IMR-90 (cell line): ENCODE measurements at regions not wholly inside any gene's neighbourhood (a gene's known extent, or its start where the extent isn't known, plus 50 kb on each side); places are given as distances from the start of the nearest gene placed in this dataset.

Experiments used
- ATAC-seq: fragments of 200-7000 bp; cut with Tn5 transposase; 2 replicates; pipeline ENCODE4 v1.9.1; 2020; ENCODE audit warnings: low read depth, mild to moderate bottlenecking, moderate library complexity
- BruUV-seq: library from RNA; stranded (reverse); fragments of 400-500 nt; replicated peaks from 2 replicates; lab custom pipeline; 2021; lab: Mats Ljungman, UMichigan
- CTCF ChIA-PET: fragments of 300-600 bp; formaldehyde crosslinking; extraction: SDS; loops from one replicate; lab custom pipeline; 2021; ENCODE audit warnings: antibody characterized with exemption; lab: Yijun Ruan, JAX
- POLR2A ChIA-PET: fragments of 300-600 bp; sonication (Branson Sonifier 250); formaldehyde crosslinking; loops from one replicate; lab custom pipeline; 2022; ENCODE audit warnings: antibody characterized with exemption; ENCODE audit not compliant: unreplicated experiment; lab: Charles Lee
- DNase-seq: peaks from one replicate; pipeline ENCODE4 v3.0.0; 2013
- H2AFZ ChIP-seq: replicated peaks from 2 replicates; pipeline ENCODE3; 2013; ENCODE audit warnings: low read length, mild to moderate bottlenecking; ENCODE audit not compliant: poor library complexity
- H2AK5ac ChIP-seq: 2 replicates; pipeline ENCODE4 v1.6.1; 2013; ENCODE audit warnings: low read depth, low read length, inconsistent platforms
- H2AK9ac ChIP-seq: replicated peaks from 2 replicates; pipeline ENCODE3; 2013; ENCODE audit warnings: mild to moderate bottlenecking, low read depth, low read length, moderate library complexity; ENCODE audit not compliant: poor library complexity
- H2BK120ac ChIP-seq: 2 replicates; pipeline ENCODE4 v1.6.1; 2013; ENCODE audit warnings: low read depth, low read length, inconsistent platforms
- H2BK15ac ChIP-seq: 3 replicates; pipeline ENCODE4 v1.6.1; 2013; ENCODE audit warnings: low read depth, low read length, inconsistent platforms
- H2BK20ac ChIP-seq: 2 replicates; pipeline ENCODE4 v1.6.1; 2013; ENCODE audit warnings: low read depth, mild to moderate bottlenecking, inconsistent platforms, low read length, moderate library complexity
- H2BK5ac ChIP-seq: 2 replicates; pipeline ENCODE4 v1.6.1; 2013; ENCODE audit warnings: mild to moderate bottlenecking, low read depth, low read length, inconsistent platforms; ENCODE audit not compliant: poor library complexity, severe bottlenecking
- H3K14ac ChIP-seq: replicated peaks from 2 replicates; pipeline ENCODE4 v1.6.1; 2013; ENCODE audit warnings: low read depth, low read length, inconsistent platforms
- H3K18ac ChIP-seq: 2 replicates; pipeline ENCODE4 v1.6.1; 2013; ENCODE audit warnings: low read depth, low read length, control low read depth
- H3K23ac ChIP-seq: 2 replicates; pipeline ENCODE4 v1.6.1; 2013; ENCODE audit warnings: low read depth, low read length, inconsistent platforms
- H3K27ac ChIP-seq: 2 replicates; pipeline ENCODE4 v1.5.1; 2013; ENCODE audit warnings: mild to moderate bottlenecking, control low read depth, low read length; ENCODE audit not compliant: insufficient read depth
- H3K27me3 ChIP-seq: 2 replicates; pipeline ENCODE4 v1.6.1; 2013; ENCODE audit warnings: low read length; ENCODE audit not compliant: control insufficient read depth, insufficient read depth
- H3K36me3 ChIP-seq: 2 replicates; pipeline ENCODE4 v1.6.1; 2013; ENCODE audit warnings: low read length, mixed read lengths; ENCODE audit not compliant: control insufficient read depth, insufficient read depth
- H3K4ac ChIP-seq: 2 replicates; pipeline ENCODE4 v1.6.1; 2013; ENCODE audit warnings: low read depth, low read length, inconsistent platforms
- H3K4me1 ChIP-seq: 2 replicates; pipeline ENCODE4 v1.6.1; 2013; ENCODE audit warnings: low read length, mixed read lengths; ENCODE audit not compliant: control insufficient read depth, insufficient read depth
- H3K4me2 ChIP-seq: 2 replicates; pipeline ENCODE4 v1.6.1; 2013; ENCODE audit warnings: low read depth, mild to moderate bottlenecking, control low read depth, low read length, moderate library complexity
- H3K4me3 ChIP-seq: 2 replicates; pipeline ENCODE4 v1.5.1; 2013; ENCODE audit warnings: low read depth, mild to moderate bottlenecking, control low read depth, low read length, moderate library complexity; ENCODE audit not compliant: insufficient read depth
- H3K56ac ChIP-seq: 2 replicates; pipeline ENCODE4 v1.6.1; 2013; ENCODE audit warnings: low read length, inconsistent platforms; ENCODE audit not compliant: insufficient read depth; ENCODE audit errors: extremely low read depth
- H3K79me1 ChIP-seq, 2 experiments: 2 replicates each; pipeline ENCODE4 v1.6.1; 2013; ENCODE audit warnings: low read length in 2 of 2, inconsistent platforms in 1 of 2, low read depth in 1 of 2
- H3K9ac ChIP-seq: 2 replicates; pipeline ENCODE4 v1.6.1; 2013; ENCODE audit warnings: low read depth, low read length, control low read depth
- H3K9me1 ChIP-seq: 2 replicates; pipeline ENCODE4 v1.6.1; 2013; ENCODE audit warnings: low read length, inconsistent platforms; ENCODE audit not compliant: insufficient read depth
- H3K9me3 ChIP-seq: 2 replicates; pipeline ENCODE4 v1.6.1; 2013; ENCODE audit warnings: low read length; ENCODE audit not compliant: control insufficient read depth, insufficient read depth
- H4K20me1 ChIP-seq: 2 replicates; pipeline ENCODE4 v1.6.1; 2013; ENCODE audit warnings: low read length, inconsistent platforms; ENCODE audit not compliant: insufficient read depth
- H4K5ac ChIP-seq: 2 replicates; pipeline ENCODE4 v1.6.1; 2013; ENCODE audit warnings: mild to moderate bottlenecking, low read depth, low read length, control low read depth
- H4K8ac ChIP-seq, 2 experiments: 2 replicates each; pipeline ENCODE4 v1.6.1; 2013; ENCODE audit warnings: low read depth in 2 of 2, low read length in 2 of 2, control low read depth in 1 of 2, inconsistent platforms in 1 of 2
- H4K91ac ChIP-seq: 2 replicates; pipeline ENCODE4 v1.6.1; 2013; ENCODE audit warnings: low read depth, low read length, inconsistent platforms; ENCODE audit not compliant: insufficient read depth
- BHLHE40 ChIP-seq: fragments of 150-350 bp; IDR thresholded peaks from 2 replicates; pipeline ENCODE4 v1.6.1; 2016; ENCODE audit warnings: mild to moderate bottlenecking, low read depth, low read length
- CEBPB ChIP-seq: IDR thresholded peaks from 2 replicates; pipeline ENCODE4 v1.6.1; 2012; ENCODE audit warnings: low read depth, low read length, improper control_type of control experiment
- CHD1 ChIP-seq: IDR thresholded peaks from 2 replicates; pipeline ENCODE4 v1.6.1; 2012; ENCODE audit warnings: low read depth, low read length, improper control_type of control experiment
- ELK1 ChIP-seq: fragments of 150-350 bp; IDR thresholded peaks from 2 replicates; pipeline ENCODE4 v1.6.1; 2016; ENCODE audit warnings: low read depth, mild to moderate bottlenecking, low read length, moderate library complexity, borderline replicate concordance
- FOS ChIP-seq: fragments of 150-350 bp; IDR thresholded peaks from 2 replicates; pipeline ENCODE4 v1.6.1; 2016; ENCODE audit warnings: low read depth, low read length
- MAFK ChIP-seq: IDR thresholded peaks from 2 replicates; pipeline ENCODE4 v1.6.1; 2012; ENCODE audit warnings: low read depth, low read length, improper control_type of control experiment
- MAZ ChIP-seq: IDR thresholded peaks from 2 replicates; pipeline ENCODE4 v1.6.1; 2012; ENCODE audit warnings: low read depth, mild to moderate bottlenecking, low read length, improper control_type of control experiment, moderate library complexity, borderline replicate concordance
- MXI1 ChIP-seq: IDR thresholded peaks from 2 replicates; pipeline ENCODE4 v1.6.1; 2012; ENCODE audit warnings: low read depth, mild to moderate bottlenecking, low read length, moderate library complexity, borderline replicate concordance
- NFE2L2 ChIP-seq: fragments of 150-350 bp; IDR thresholded peaks from 2 replicates; pipeline ENCODE4 v1.6.1; 2016; ENCODE audit warnings: low read depth, mild to moderate bottlenecking, low read length
- POLR2A ChIP-seq: IDR thresholded peaks from 2 replicates; pipeline ENCODE4 v1.6.1; 2012; ENCODE audit warnings: mild to moderate bottlenecking, low read depth, low read length
- RAD21 ChIP-seq: IDR thresholded peaks from 2 replicates; pipeline ENCODE4 v1.6.1; 2012; ENCODE audit warnings: low read length, improper control_type of control experiment
- RCOR1 ChIP-seq: IDR thresholded peaks from 2 replicates; pipeline ENCODE4 v1.6.1; 2012; ENCODE audit warnings: mild to moderate bottlenecking, low read length, improper control_type of control experiment; ENCODE audit not compliant: insufficient replicate concordance
- RFX5 ChIP-seq: IDR thresholded peaks from 2 replicates; pipeline ENCODE4 v1.8.0; 2012; ENCODE audit warnings: low read depth, mild to moderate bottlenecking, low read length, moderate library complexity
- SMC3 ChIP-seq: fragments of 150-350 bp; IDR thresholded peaks from 2 replicates; pipeline ENCODE4 v1.6.1; 2016; ENCODE audit warnings: low read depth, mild to moderate bottlenecking, antibody characterized with exemption, low read length, moderate library complexity
- WGBS, 2 experiments: methylation state at CpG; one replicate each; pipeline versions ENCODE4 v1.1.5 to v1.1.7; 2013; ENCODE audit warnings: missing lambda C conversion rate in 2 of 2; ENCODE audit not compliant: insufficient read length in 1 of 2; ENCODE audit errors: extremely low coverage in 2 of 2; 5-methylcytosine and 5-hydroxymethylcytosine counted together
- dilution Hi-C: fragments of 300-500 bp; cut with HindIII; formaldehyde crosslinking; loops from one replicate; pipeline ENCODE4 v1.14.3; 2018; ENCODE audit warnings: low sequenced_read_pairs; ENCODE audit not compliant: unreplicated experiment
- in situ Hi-C: fragments of 300-500 bp; cut with MboI; formaldehyde crosslinking; loops from 3 replicates; pipeline ENCODE4 v1.14.3; 2019; ENCODE audit warnings: low sequenced_read_pairs, inconsistent platforms, mixed read lengths
- intact Hi-C: fragments of 100-400 bp; cut with micrococcal nuclease; formaldehyde crosslinking; loops from 2 replicates; pipeline ENCODE4 v1.10.0; 2022
- TF ChIP-seq, protein P1 (sequence below): conservative IDR thresholded peaks from 2 replicates; pipeline ENCODE4 v1.5.1; 2012; ENCODE audit warnings: mild to moderate bottlenecking, low read depth, low read length, improper control_type of control experiment
- TF ChIP-seq, protein P2 (sequence below): fragments of 150-350 bp; IDR thresholded peaks from 2 replicates; pipeline ENCODE4 v1.6.1; 2017; ENCODE audit warnings: mild to moderate bottlenecking, antibody characterized with exemption, low read length, low read depth

GRCh38 chr3:109926376-109926775, 589.0 kb upstream of the DPPA4 start:
- DNase-seq (no peak), ATAC-seq (no peak)
- BruUV-seq, result no TSS peak
- Histone ChIP-seq H3K14ac (peak overlapping the region; percentile 12), H2BK15ac (peak overlapping the region; percentile 33; the same call in 2 of the 3 replicates), H2BK120ac (peak overlapping the region; percentile 93), H4K5ac (peak overlapping the region; percentile 19; the same call in 1 of the 2 replicates), H3K4ac (peak overlapping the region; percentile 81), H3K9ac (no peak overlapping the region), H3K23ac (no peak overlapping the region), H3K79me1 (no peaks in the 10 kb centered on the region), H4K91ac (peak overlapping the region; percentile 73), H3K4me2 (no peak overlapping the region), H3K9me3 (no peaks in the 10 kb centered on the region), H3K36me3 (no peaks in the 10 kb centered on the region), H2AK9ac (no peak overlapping the region), H2AK5ac (peak overlapping the region; percentile 71), H3K4me1 (peaks cover 7% of the 10 kb centered on the region), H4K20me1 (no peaks in the 10 kb centered on the region), H4K8ac (peak overlapping the region in 1 of 2 experiments; percentile 27; a peak in 2 of 4 replicates), H3K27ac (peak overlapping the region; percentile 5; the same call in 1 of the 2 replicates), H2BK20ac (peak overlapping the region; percentile 82), H3K4me3 (no peak overlapping the region), H3K27me3 (no peaks in the 10 kb centered on the region), H2AFZ (no peak overlapping the region), H3K18ac (peak overlapping the region; percentile 75; the same call in 1 of the 2 replicates), H2BK5ac (peak overlapping the region; percentile 96), H3K56ac (no peak overlapping the region), H3K9me1 (no peaks in the 10 kb centered on the region)
- dilution Hi-C loops (no loop called here), intact Hi-C loops (loop anchor here (5.0 kb wide), 1 partner anchor 1146 kb away; the partner anchor contains the start of gene NECTIN3), in situ Hi-C loops (no loop called here)
- CTCF ChIA-PET, result no interaction called here
- POLR2A ChIA-PET, result no interaction called here
- no peak for TF ChIP-seq FOS
- no peak for TF ChIP-seq CHD1
- TF ChIP-seq ELK1, result no peak
- TF ChIP-seq RCOR1, result no peak
- TF ChIP-seq MAFK, result no peak
- no peak for TF ChIP-seq NFE2L2
- no peak for TF ChIP-seq BHLHE40
- TF ChIP-seq, protein P1, sequence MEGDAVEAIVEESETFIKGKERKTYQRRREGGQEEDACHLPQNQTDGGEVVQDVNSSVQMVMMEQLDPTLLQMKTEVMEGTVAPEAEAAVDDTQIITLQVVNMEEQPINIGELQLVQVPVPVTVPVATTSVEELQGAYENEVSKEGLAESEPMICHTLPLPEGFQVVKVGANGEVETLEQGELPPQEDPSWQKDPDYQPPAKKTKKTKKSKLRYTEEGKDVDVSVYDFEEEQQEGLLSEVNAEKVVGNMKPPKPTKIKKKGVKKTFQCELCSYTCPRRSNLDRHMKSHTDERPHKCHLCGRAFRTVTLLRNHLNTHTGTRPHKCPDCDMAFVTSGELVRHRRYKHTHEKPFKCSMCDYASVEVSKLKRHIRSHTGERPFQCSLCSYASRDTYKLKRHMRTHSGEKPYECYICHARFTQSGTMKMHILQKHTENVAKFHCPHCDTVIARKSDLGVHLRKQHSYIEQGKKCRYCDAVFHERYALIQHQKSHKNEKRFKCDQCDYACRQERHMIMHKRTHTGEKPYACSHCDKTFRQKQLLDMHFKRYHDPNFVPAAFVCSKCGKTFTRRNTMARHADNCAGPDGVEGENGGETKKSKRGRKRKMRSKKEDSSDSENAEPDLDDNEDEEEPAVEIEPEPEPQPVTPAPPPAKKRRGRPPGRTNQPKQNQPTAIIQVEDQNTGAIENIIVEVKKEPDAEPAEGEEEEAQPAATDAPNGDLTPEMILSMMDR, result no peak
- no peak for TF ChIP-seq MXI1
- TF ChIP-seq RAD21, result no peak
- no peak for TF ChIP-seq RFX5
- TF ChIP-seq MAZ, result no peak
- TF ChIP-seq, protein P2, sequence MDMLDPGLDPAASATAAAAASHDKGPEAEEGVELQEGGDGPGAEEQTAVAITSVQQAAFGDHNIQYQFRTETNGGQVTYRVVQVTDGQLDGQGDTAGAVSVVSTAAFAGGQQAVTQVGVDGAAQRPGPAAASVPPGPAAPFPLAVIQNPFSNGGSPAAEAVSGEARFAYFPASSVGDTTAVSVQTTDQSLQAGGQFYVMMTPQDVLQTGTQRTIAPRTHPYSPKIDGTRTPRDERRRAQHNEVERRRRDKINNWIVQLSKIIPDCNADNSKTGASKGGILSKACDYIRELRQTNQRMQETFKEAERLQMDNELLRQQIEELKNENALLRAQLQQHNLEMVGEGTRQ, result no peak
- no peak for TF ChIP-seq CEBPB
- TF ChIP-seq SMC3, result no peak
- TF ChIP-seq POLR2A, result no peak
- WGBS, 2 experiments, result no CpG with 5 or more reads among the region's 8 CpGs
